Esophagus (tissue), 2 donors: ENCODE measurements at regions not wholly inside any gene's neighbourhood (a gene's known extent, or its start where the extent isn't known, plus 50 kb on each side); places are given as distances from the start of the nearest gene placed in this dataset.
"Not testable (repeated sequence)": the region's sequence is repeated elsewhere in the genome, so short reads cannot be mapped to it uniquely, and the experiment has no call there.

Source experiments
- H3K27ac ChIP-seq, 2 donors: one replicate each; pipeline ENCODE4 v1.5.1; 2013; ENCODE audit warnings: low read depth in 2 of 2, mild to moderate bottlenecking in 2 of 2, inconsistent platforms in 1 of 2, low read length in 1 of 2, moderate library complexity in 1 of 2
- H3K27me3 ChIP-seq, 2 donors: one replicate each; pipeline ENCODE4 v1.6.1; 2013; ENCODE audit warnings: low read length in 2 of 2, control low read depth in 1 of 2, mild to moderate bottlenecking in 1 of 2; ENCODE audit not compliant: insufficient read depth in 2 of 2, control insufficient read depth in 1 of 2
- H3K36me3 ChIP-seq, 2 donors: one replicate each; pipeline ENCODE4 v1.6.1; 2013; ENCODE audit warnings: low read length in 1 of 2; ENCODE audit not compliant: control insufficient read depth in 2 of 2, insufficient read depth in 2 of 2
- H3K4me1 ChIP-seq, 2 donors: one replicate each; pipeline ENCODE4 v1.6.1; 2013; ENCODE audit warnings: low read length in 1 of 2; ENCODE audit not compliant: control insufficient read depth in 2 of 2, insufficient read depth in 2 of 2
- H3K4me3 ChIP-seq, 2 donors: one replicate each; pipeline ENCODE4 v1.5.1; 2013; ENCODE audit warnings: low read length in 2 of 2, mild to moderate bottlenecking in 2 of 2, low read depth in 1 of 2, moderate library complexity in 1 of 2
- H3K9me3 ChIP-seq, 2 donors: one replicate each; pipeline ENCODE4 v1.6.1; 2013; ENCODE audit warnings: mild to moderate bottlenecking in 2 of 2, low read depth in 1 of 2, low read length in 1 of 2, moderate library complexity in 1 of 2; ENCODE audit not compliant: control insufficient read depth in 2 of 2, insufficient read depth in 1 of 2
- WGBS, 2 donors: extraction: QIAGEN DNeasy Blood & Tissue Kit; methylation state at CpG; one replicate each; pipeline ENCODE4 v1.1.7; 2013; 5-methylcytosine and 5-hydroxymethylcytosine counted together
- donor health status: healthy with polysubstance abuse.
- donor health status: Bipolar disorder and iron deficiency.

GRCh38 chr11:122002047-122002446, 114.0 kb downstream of the BLID start:
- Histone ChIP-seq H3K9me3 (no peaks in the 10 kb centered on the region), H3K27ac (no peak overlapping the region), H3K4me3 (no peak overlapping the region), H3K27me3 (no peaks in the 10 kb centered on the region), H3K4me1 (no peaks in the 10 kb centered on the region), H3K36me3 (no peaks in the 10 kb centered on the region)
- 95 to 96% methylated on average over 1 of the region's 1 CpG for WGBS, 2 donors

GRCh38 chr11:121999651-122000050, 116.4 kb downstream of the BLID start:
- Histone ChIP-seq H3K27me3 (no peaks in the 10 kb centered on the region), H3K4me1 (no peaks in the 10 kb centered on the region), H3K4me3 (no peak overlapping the region), H3K36me3 (no peaks in the 10 kb centered on the region), H3K27ac (no peak overlapping the region), H3K9me3 (no peaks in the 10 kb centered on the region)
- WGBS, 2 donors = 73 to 75% methylated on average over 2 of the region's 2 CpGs

- Histone ChIP-seq H3K36me3 (no peaks in the 10 kb centered on the region), H3K27ac (no peak overlapping the region), H3K9me3 (no peaks in the 10 kb centered on the region), H3K4me3 (no peak overlapping the region), H3K27me3 (no peaks in the 10 kb centered on the region), H3K4me1 (no peaks in the 10 kb centered on the region)
- 89% methylated on average over 1 of the region's 1 CpG for WGBS, 2 donors
Observed at GRCh38 chr11:121996574-121996973, 119.4 kb downstream of the BLID start.

GRCh38 chr11:121983901-121984300, 132.1 kb downstream of the BLID start:
- no peaks in the 10 kb centered on the region for H3K9me3 ChIP-seq
- no peak overlapping the region for H3K27ac ChIP-seq
- H3K36me3 ChIP-seq = no peaks in the 10 kb centered on the region
- no peak overlapping the region for H3K4me3 ChIP-seq
- H3K27me3 ChIP-seq = peaks cover 0 to 3% of the 10 kb centered on the region in 2 donors
- 86 to 87% methylated on average over 3 of the region's 3 CpGs for WGBS, 2 donors
- no peaks in the 10 kb centered on the region for H3K4me1 ChIP-seq

- not testable (repeated sequence) for H3K36me3 ChIP-seq, H3K27me3 ChIP-seq, H3K4me1 ChIP-seq, H3K9me3 ChIP-seq, H3K27ac ChIP-seq, H3K4me3 ChIP-seq
Observed at GRCh38 chr11:121977914-121978313, 138.1 kb downstream of the BLID start.

GRCh38 chr11:121968638-121969037, 147.4 kb downstream of the BLID start:
- Histone ChIP-seq H3K36me3 (no peaks in the 10 kb centered on the region), H3K27me3 (peaks cover 0 to 2% of the 10 kb centered on the region in 2 donors), H3K4me3 (no peak overlapping the region), H3K9me3 (no peaks in the 10 kb centered on the region), H3K27ac (no peak overlapping the region), H3K4me1 (no peaks in the 10 kb centered on the region)
- 85 to 92% methylated on average over 2 of the region's 2 CpGs for WGBS, 2 donors

- Histone ChIP-seq H3K9me3 (no peaks in the 10 kb centered on the region), H3K4me1 (no peaks in the 10 kb centered on the region), H3K27me3 (peaks cover 0 to 2% of the 10 kb centered on the region in 2 donors), H3K36me3 (no peaks in the 10 kb centered on the region), H3K27ac (no peak overlapping the region), H3K4me3 (no peak overlapping the region)
- 83 to 87% methylated on average over 10 of the region's 10 CpGs for WGBS, 2 donors
Observed at GRCh38 chr11:121967131-121967704, 148.8 kb downstream of the BLID start.

GRCh38 chr11:121965330-121965729, 150.7 kb downstream of the BLID start:
- WGBS, 2 donors = 64 to 66% methylated on average over 4 of the region's 4 CpGs
- no peak overlapping the region for H3K4me3 ChIP-seq

GRCh38 chr11:121964591-121964990, 151.4 kb downstream of the BLID start:
- Histone ChIP-seq H3K27me3 (no peaks in the 10 kb centered on the region), H3K9me3 (no peaks in the 10 kb centered on the region), H3K27ac (no peak overlapping the region), H3K4me1 (no peaks in the 10 kb centered on the region), H3K36me3 (no peaks in the 10 kb centered on the region), H3K4me3 (no peak overlapping the region)
- 49 to 57% methylated on average over 4 of the region's 4 CpGs for WGBS, 2 donors

More at GRCh38 chr11:121965330-121965729, 150.7 kb downstream of the BLID start:
- no peaks in the 10 kb centered on the region for H3K4me1 ChIP-seq
- H3K9me3 ChIP-seq = no peaks in the 10 kb centered on the region
- H3K36me3 ChIP-seq = no peaks in the 10 kb centered on the region
- H3K27ac ChIP-seq = no peak overlapping the region
- H3K27me3 ChIP-seq = no peaks in the 10 kb centered on the region

- H3K9me3 ChIP-seq, H3K27me3 ChIP-seq, H3K4me1 ChIP-seq, H3K27ac ChIP-seq, H3K36me3 ChIP-seq, H3K4me3 ChIP-seq: not testable (repeated sequence)
- WGBS, 2 donors = 82 to 85% methylated on average over 3 of the region's 3 CpGs
Observed at GRCh38 chr11:121963846-121964245, 152.2 kb downstream of the BLID start.
